ENCODE measurements at regions not wholly inside any gene's neighbourhood (a gene's known extent, or its start where the extent isn't known, plus 50 kb on each side); places are given as distances from the start of the nearest gene placed in this dataset.

DNA sequence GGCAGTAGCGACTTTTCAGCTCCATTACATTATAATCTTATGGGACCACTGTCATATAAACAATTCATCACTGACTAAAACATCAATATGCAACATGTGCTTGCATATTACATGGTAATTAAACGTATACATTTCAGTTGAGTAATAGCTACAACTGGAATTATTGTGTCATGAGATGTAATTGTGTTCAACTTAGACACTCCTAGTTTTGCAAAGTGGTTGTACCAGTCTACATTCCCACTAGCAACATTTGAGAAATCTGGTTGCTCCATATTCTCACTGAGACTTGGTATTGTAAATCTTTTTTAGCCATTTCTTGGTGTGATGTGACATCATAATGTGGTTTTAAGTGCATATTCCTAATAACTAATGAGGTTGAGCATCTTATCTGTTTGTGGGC is 90.0 kb downstream of the CAPZA3 start:
- TF ChIP-seq CTCF (IDR thresholded peaks at IDR 0.05 in 2 of 3, conservative IDR thresholded peaks at IDR 0.05 in 1 of 3; ENCODE audit: control insufficient read depth in 2 of 3, extremely low read depth in 1 of 3, insufficient read depth in 1 of 3, low read depth in 3 of 3, low read length in 3 of 3) (no peak), RELA (IDR thresholded peaks at IDR 0.05; ENCODE audit: borderline replicate concordance, partially characterized antibody) (no peak), POLR2AphosphoS5 (IDR thresholded peaks at IDR 0.05; ENCODE audit: low read length) (no peak), ATF7 (IDR thresholded peaks at IDR 0.05; ENCODE audit: low read depth) (no peak)
- TF ChIP-seq, protein P1, sequence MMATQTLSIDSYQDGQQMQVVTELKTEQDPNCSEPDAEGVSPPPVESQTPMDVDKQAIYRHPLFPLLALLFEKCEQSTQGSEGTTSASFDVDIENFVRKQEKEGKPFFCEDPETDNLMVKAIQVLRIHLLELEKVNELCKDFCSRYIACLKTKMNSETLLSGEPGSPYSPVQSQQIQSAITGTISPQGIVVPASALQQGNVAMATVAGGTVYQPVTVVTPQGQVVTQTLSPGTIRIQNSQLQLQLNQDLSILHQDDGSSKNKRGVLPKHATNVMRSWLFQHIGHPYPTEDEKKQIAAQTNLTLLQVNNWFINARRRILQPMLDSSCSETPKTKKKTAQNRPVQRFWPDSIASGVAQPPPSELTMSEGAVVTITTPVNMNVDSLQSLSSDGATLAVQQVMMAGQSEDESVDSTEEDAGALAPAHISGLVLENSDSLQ (IDR thresholded peaks at IDR 0.05), result no peak

Data from GM12878 (cell line).